ENCODE measurements at regions not wholly inside any gene's neighbourhood (a gene's known extent, or its start where the extent isn't known, plus 50 kb on each side); places are given as distances from the start of the nearest gene placed in this dataset.

- TF ChIP-seq CTCF (IDR thresholded peaks at IDR 0.05): no peak
- Histone ChIP-seq H3K4me3 (no peak overlapping the region), H3K27ac (no peak overlapping the region), H3K9me3 (no peaks in the 10 kb centered on the region), H3K36me3 (no peaks in the 10 kb centered on the region), H3K4me1 (peaks cover 9% of the 10 kb centered on the region), H3K27me3 (no peaks in the 10 kb centered on the region)
- intact Hi-C loops (cut with DNase I): no loop called here
- DNase-seq (no peak), ATAC-seq (no peak)
Measured at GRCh38 chr2:47315475-47315874, 53.6 kb upstream of the EPCAM start.

GRCh38 chr2:47313728-47314127 lies 55.4 kb upstream of the EPCAM start:
- Histone ChIP-seq H3K4me3 (no peak overlapping the region), H3K36me3 (no peaks in the 10 kb centered on the region), H3K27ac (no peak overlapping the region), H3K4me1 (peaks cover 17% of the 10 kb centered on the region), H3K27me3 (no peaks in the 10 kb centered on the region), H3K9me3 (no peaks in the 10 kb centered on the region)
- ATAC-seq (no peak), DNase-seq (no peak)
- intact Hi-C loops (cut with DNase I): no loop called here
- no peak for TF ChIP-seq CTCF (IDR thresholded peaks at IDR 0.05)

- no peak overlapping the region for H3K4me3 ChIP-seq
- no peaks in the 10 kb centered on the region for H3K9me3 ChIP-seq
- intact Hi-C loops (cut with DNase I): no loop called here
- no peak for DNase-seq
- no peak overlapping the region for H3K27ac ChIP-seq
- no peaks in the 10 kb centered on the region for H3K27me3 ChIP-seq
- TF ChIP-seq CTCF (IDR thresholded peaks at IDR 0.05): no peak
- H3K4me1 ChIP-seq: peaks cover 17% of the 10 kb centered on the region
- no peaks in the 10 kb centered on the region for H3K36me3 ChIP-seq
- ATAC-seq: peak; percentile 73
Measured at GRCh38 chr2:47313141-47313691, 55.9 kb upstream of the EPCAM start.

- Histone ChIP-seq H3K36me3 (no peaks in the 10 kb centered on the region), H3K9me3 (no peaks in the 10 kb centered on the region), H3K4me1 (peaks cover 17% of the 10 kb centered on the region), H3K4me3 (no peak overlapping the region), H3K27ac (no peak overlapping the region), H3K27me3 (no peaks in the 10 kb centered on the region)
- no peak for ATAC-seq
- intact Hi-C loops (cut with DNase I): no loop called here
- DNase-seq: no peak
- no peak for TF ChIP-seq CTCF (IDR thresholded peaks at IDR 0.05)
Measured at GRCh38 chr2:47312491-47312850, 56.6 kb upstream of the EPCAM start.

GRCh38 chr2:47311764-47312490 lies 57.2 kb upstream of the EPCAM start:
- H3K27me3 ChIP-seq: no peaks in the 10 kb centered on the region
- DNase-seq (no peak), ATAC-seq (no peak)
- H3K4me3 ChIP-seq: no peak overlapping the region
- H3K36me3 ChIP-seq: no peaks in the 10 kb centered on the region
- intact Hi-C loops (cut with DNase I): no loop called here
- no peak overlapping the region for H3K27ac ChIP-seq
- H3K4me1 ChIP-seq: peaks cover 17% of the 10 kb centered on the region
- H3K9me3 ChIP-seq: no peaks in the 10 kb centered on the region
- no peak for TF ChIP-seq CTCF (IDR thresholded peaks at IDR 0.05)
